ENCODE measurements at regions not wholly inside any gene's neighbourhood (a gene's known extent, or its start where the extent isn't known, plus 50 kb on each side); places are given as distances from the start of the nearest gene placed in this dataset.

DNA sequence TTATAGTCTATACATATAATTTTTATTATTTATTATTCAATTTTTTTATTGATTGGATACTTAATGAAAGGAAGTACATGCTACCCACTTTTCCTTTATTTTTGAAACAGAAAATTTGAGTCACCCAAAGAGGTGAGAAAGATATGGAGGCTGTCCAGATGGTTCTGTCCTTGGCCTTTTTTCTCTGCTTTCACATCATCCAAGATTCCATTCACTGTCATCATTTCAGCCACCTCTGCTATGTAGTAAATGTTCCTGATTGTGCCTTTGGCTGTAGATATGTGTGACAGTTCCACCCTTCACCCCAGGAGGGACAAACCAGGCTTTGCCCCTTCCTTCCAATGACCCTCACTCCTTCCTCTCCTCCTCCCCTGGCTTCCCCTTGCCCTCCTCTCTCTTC is 675.7 kb upstream of the ID2 start:
- Histone ChIP-seq H3K4me3 (IDR thresholded peaks at IDR 0.05; ENCODE audit: insufficient read depth, low read depth, low read length) (no peak overlapping the region), H3K9ac (no peak overlapping the region), H3K4me2 (no peak overlapping the region), H3K4me1 (ENCODE audit: low read depth, poor library complexity, severe bottlenecking) (no peaks in the 10 kb centered on the region), H2AFZ (ENCODE audit: low read depth) (no peak overlapping the region), H3K27me3 (ENCODE audit: insufficient read depth, low read depth) (no peaks in the 10 kb centered on the region), H3K79me2 (ENCODE audit: insufficient read depth, low read depth) (no peaks in the 10 kb centered on the region), H4K20me1 (ENCODE audit: insufficient read depth) (no peaks in the 10 kb centered on the region), H3K36me3 (ENCODE audit: insufficient read depth) (no peaks in the 10 kb centered on the region), H3K27ac (no peak overlapping the region)
- TF ChIP-seq, protein P1, sequence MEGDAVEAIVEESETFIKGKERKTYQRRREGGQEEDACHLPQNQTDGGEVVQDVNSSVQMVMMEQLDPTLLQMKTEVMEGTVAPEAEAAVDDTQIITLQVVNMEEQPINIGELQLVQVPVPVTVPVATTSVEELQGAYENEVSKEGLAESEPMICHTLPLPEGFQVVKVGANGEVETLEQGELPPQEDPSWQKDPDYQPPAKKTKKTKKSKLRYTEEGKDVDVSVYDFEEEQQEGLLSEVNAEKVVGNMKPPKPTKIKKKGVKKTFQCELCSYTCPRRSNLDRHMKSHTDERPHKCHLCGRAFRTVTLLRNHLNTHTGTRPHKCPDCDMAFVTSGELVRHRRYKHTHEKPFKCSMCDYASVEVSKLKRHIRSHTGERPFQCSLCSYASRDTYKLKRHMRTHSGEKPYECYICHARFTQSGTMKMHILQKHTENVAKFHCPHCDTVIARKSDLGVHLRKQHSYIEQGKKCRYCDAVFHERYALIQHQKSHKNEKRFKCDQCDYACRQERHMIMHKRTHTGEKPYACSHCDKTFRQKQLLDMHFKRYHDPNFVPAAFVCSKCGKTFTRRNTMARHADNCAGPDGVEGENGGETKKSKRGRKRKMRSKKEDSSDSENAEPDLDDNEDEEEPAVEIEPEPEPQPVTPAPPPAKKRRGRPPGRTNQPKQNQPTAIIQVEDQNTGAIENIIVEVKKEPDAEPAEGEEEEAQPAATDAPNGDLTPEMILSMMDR (conservative IDR thresholded peaks at IDR 0.05; ENCODE audit: low read depth, low read length), result no peak

DNA sequence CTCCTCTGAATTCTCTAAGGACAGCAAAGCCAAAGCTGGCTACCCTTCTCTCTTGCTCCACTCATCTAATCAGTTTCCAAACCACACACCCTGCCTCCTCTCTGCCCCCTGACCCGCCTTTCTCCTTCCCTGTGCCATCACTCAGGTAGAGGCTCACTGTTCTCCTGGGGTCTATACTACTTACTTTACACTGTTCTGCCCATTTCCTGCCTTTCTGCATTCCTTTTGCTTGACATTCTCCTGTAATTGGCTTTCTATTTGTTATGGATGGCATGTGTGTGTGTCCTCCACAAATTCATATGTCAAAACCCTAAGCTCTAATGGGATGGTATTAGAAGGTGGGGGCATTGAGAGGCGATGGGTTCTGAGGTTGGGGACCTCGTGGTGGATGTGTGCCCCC is 675.2 kb upstream of the ID2 start:
- H3K4me1 ChIP-seq (ENCODE audit: low read depth, poor library complexity, severe bottlenecking), result no peaks in the 10 kb centered on the region
- no peak overlapping the region for H3K27ac ChIP-seq
- H3K36me3 ChIP-seq (ENCODE audit: insufficient read depth), result no peaks in the 10 kb centered on the region
- H3K9ac ChIP-seq, result no peak overlapping the region
- H3K79me2 ChIP-seq (ENCODE audit: insufficient read depth, low read depth), result no peaks in the 10 kb centered on the region
- H2AFZ ChIP-seq (ENCODE audit: low read depth), result no peak overlapping the region
- H4K20me1 ChIP-seq (ENCODE audit: insufficient read depth), result no peaks in the 10 kb centered on the region
- H3K4me3 ChIP-seq (IDR thresholded peaks at IDR 0.05; ENCODE audit: insufficient read depth, low read depth, low read length), result no peak overlapping the region
- no peak overlapping the region for H3K4me2 ChIP-seq
- H3K27me3 ChIP-seq (ENCODE audit: insufficient read depth, low read depth), result no peaks in the 10 kb centered on the region
- TF ChIP-seq, protein P1 (conservative IDR thresholded peaks at IDR 0.05; ENCODE audit: low read depth, low read length), result no peak

GRCh38 chr2:8009010-8009597 is 672.8 kb upstream of the ID2 start:
- TF ChIP-seq, protein P1 (conservative IDR thresholded peaks at IDR 0.05; ENCODE audit: low read depth, low read length), result no peak
- Histone ChIP-seq H3K4me2 (no peak overlapping the region), H4K20me1 (ENCODE audit: insufficient read depth) (no peaks in the 10 kb centered on the region)

DNA sequence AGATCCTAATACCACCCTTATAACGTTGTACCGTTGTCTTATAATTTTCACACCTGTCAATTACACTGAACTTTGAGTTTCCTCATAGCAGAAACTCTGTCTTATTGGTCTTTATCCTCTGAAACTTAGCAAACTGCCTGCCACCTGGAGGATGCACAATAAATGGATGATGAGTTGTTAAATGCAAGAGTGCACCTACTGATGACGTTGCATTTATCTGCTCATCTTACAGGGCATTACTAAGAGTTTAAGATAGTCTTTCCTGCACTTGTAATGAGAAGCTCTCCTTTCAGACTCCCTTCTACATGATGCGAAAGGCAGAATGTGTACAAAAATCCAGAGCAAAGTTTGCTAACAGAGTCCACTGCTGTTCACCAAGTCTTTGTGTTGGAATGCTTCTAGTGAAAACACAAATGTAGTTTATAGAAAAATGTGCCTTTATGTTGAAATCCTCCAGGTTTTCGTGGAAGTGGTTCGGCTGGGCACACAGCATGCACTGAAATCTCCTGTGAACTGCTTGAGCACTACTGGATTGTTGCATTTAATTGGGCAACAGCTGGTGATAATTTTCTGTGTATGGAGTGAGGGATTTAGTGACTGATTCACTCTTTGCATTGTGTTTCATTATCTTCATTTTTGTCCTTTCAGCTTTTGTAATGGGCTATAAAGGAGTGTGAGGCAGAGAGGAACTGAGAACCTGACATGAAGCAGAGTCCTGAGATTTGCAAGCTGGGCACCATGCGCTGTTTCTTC is 665.8 kb upstream of the ID2 start:
- H3K36me3 ChIP-seq (ENCODE audit: insufficient read depth), result no peaks in the 10 kb centered on the region
- no peak overlapping the region for H3K27ac ChIP-seq
- H4K20me1 ChIP-seq (ENCODE audit: insufficient read depth), result no peaks in the 10 kb centered on the region
- no peaks in the 10 kb centered on the region for H3K79me2 ChIP-seq (ENCODE audit: insufficient read depth, low read depth)
- no peak overlapping the region for H3K4me2 ChIP-seq
- TF ChIP-seq, protein P1 (conservative IDR thresholded peaks at IDR 0.05; ENCODE audit: low read depth, low read length), result no peak
- H3K27me3 ChIP-seq (ENCODE audit: insufficient read depth, low read depth), result no peaks in the 10 kb centered on the region
- no peak overlapping the region for H3K9ac ChIP-seq
- H3K4me1 ChIP-seq (ENCODE audit: low read depth, poor library complexity, severe bottlenecking), result no peaks in the 10 kb centered on the region
- H2AFZ ChIP-seq (ENCODE audit: low read depth), result no peak overlapping the region
- H3K4me3 ChIP-seq (IDR thresholded peaks at IDR 0.05; ENCODE audit: insufficient read depth, low read depth, low read length), result no peak overlapping the region

More at GRCh38 chr2:8009010-8009597, 672.8 kb upstream of the ID2 start:
- Histone ChIP-seq H3K79me2 (ENCODE audit: insufficient read depth, low read depth) (no peaks in the 10 kb centered on the region), H3K4me1 (ENCODE audit: low read depth, poor library complexity, severe bottlenecking) (no peaks in the 10 kb centered on the region), H3K9ac (no peak overlapping the region), H3K4me3 (IDR thresholded peaks at IDR 0.05; ENCODE audit: insufficient read depth, low read depth, low read length) (no peak overlapping the region), H3K27ac (no peak overlapping the region), H3K27me3 (ENCODE audit: insufficient read depth, low read depth) (no peaks in the 10 kb centered on the region), H3K36me3 (ENCODE audit: insufficient read depth) (no peaks in the 10 kb centered on the region), H2AFZ (ENCODE audit: low read depth) (no peak overlapping the region)

Measured in KMS-11 (cell line).